Esophagus mucosa (tissue), 1 donor: ENCODE measurements at regions not wholly inside any gene's neighbourhood (a gene's known extent, or its start where the extent isn't known, plus 50 kb on each side); places are given as distances from the start of the nearest gene placed in this dataset.
"Not testable (repeated sequence)": the region's sequence is repeated elsewhere in the genome, so short reads cannot be mapped to it uniquely, and the experiment has no call there.

ENCODE experiments used
- ATAC-seq: fragments of 200-7000 bp; cut with Tn5 transposase; one replicate; pipeline ENCODE4 v1.9.1; 2020
- donor health status: DM: yes; HTN: yes; CAD: no.

DNA sequence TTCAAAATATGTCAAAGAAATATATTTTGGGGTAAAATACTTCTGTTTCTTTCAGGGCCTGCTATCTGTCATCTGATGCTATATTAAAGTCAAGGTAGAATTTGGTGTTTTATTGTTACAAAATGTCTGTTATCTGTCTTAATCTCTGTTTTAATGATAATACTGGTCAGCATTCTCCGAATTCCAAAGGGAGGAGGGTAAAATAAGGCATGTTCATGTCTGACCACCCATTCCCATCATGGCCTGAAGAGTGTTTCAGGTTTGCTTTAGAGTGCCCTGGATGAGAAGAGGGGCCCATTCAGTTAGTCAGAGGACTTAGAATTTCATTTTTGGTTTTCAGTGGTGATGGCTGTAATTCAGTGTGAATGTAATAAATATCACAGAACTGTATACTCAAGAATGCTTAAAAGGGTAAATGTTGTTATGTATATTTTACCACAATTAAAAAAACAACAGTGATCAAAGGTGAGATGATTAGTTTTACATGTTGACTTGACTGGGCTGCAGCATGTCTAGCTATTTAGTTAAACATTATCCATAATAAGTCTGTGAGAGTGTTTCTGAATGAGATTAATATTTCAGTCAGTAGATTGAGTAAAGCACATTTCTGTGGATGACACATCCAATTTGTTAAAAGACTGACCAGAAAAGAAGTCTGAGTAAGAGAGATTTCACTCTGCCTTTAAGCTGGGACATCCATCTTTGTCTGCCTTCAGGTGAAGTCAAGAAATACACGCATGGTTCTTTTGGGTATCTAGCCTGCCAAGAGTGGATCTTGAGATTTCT lies 467.9 kb upstream of the SYT4 start:
- ATAC-seq: no peak

DNA sequence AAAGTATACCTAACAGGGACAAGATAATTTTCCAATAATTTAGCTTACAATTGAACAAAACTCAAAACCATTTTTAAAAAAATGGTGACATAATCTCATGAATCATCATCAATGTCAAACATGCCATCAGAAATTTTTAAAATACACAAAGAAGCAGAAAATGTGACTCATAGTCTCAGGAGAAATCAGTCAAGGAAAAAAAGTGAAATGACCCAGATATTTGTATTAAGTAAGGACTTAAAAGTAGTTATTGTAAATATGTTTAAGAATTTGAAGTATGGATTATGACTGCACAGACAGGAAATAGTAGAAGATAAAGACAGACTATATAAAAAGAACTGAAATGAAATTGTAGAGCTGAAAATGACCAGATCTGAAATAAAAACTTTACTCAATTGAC lies 473.9 kb upstream of the SYT4 start:
- ATAC-seq: no peak

DNA sequence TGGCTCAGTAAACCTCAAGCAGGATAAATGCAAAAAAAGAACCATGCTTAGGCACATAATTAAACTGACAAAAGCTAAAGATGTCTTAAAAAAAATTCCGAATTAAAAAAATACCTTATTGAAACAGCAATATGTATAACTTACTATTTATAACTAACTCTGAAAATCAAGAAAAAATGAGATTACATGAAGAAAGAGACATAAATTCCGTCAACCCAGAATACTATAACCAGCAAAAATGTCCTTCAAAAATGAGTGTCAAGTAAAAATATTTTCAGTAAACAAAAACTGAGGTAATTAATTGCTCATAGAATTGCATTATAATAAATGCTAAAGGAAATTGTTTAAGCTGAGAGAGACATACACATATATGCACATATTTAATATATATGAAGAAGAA lies 474.5 kb upstream of the SYT4 start:
- ATAC-seq: no peak

DNA sequence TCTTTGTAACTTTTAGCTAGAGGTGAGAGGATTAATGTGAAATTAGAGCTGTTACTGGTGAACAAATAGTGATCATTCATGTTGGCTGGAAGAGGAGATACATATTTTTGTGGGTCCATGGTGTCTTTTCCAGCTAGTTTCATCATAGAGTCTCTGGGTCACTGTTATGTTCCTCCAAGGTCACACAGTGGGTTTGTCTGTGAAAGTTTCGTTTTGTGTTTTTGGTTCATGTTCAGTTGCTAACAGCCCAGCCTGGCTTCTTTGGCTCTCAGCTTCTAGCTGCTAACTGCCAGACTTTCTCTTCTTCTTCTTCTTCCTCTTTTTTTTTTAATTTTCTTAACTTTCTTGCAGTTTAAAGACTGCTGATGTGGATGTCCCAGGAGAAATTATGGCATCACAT lies 480.0 kb upstream of the SYT4 start:
- no peak for ATAC-seq

DNA sequence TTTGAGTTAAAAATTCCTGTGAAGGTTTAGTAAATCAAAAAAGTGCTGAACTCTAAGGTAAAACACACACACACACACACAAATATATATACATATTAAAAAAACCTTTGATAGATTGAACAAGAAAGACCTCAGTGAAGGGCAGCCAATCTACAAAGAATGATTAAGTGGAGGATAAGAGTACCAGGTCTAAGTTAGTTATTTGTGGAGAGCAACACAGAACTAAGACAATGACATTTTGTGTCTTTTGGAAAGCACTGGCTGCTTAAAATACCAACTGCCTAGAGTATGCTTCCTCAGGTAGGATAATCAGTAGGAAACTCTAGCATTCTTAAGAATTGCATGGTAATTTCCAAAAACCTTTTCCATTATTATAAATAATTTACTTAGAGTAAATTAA lies 481.4 kb upstream of the SYT4 start:
- ATAC-seq: no peak

DNA sequence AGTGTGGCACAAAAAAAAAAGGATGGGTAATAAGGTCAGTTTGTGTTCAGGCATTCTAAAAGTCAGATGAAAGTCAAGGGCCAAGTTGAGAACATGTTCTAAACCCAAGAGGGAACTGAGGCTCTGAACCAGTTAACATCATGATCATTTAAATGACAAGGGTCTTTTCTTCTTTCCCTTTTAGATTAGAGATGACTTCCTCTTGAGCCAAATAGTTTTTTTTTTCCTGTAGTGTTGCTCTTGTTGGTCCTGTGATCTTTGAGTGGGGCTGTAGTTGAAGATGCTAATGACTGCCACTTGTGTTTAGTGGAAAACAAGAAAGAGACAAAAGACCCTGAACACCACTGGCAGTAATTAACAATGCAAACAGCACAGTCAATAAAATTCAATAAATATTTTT lies 482.7 kb upstream of the SYT4 start:
- no peak for ATAC-seq

DNA sequence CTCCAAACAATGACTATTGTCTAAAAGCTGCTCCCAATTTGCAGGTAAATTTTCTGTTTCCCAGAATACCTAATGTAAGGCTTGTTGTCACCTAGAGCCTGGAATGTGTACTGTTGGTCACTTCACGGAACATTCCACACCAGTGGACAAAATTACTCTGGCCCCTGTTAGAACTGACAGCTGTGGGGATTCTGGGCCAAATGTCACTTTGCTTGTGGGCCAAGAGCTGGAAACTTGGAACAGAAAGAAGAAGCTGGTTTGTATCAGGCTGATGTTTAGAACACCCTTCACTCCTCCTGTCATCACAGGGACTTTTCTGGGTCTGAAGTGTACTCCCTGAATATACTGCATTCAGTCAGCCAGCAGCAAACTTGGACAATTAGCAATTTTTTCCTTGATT lies 495.6 kb upstream of the SYT4 start:
- ATAC-seq: no peak

DNA sequence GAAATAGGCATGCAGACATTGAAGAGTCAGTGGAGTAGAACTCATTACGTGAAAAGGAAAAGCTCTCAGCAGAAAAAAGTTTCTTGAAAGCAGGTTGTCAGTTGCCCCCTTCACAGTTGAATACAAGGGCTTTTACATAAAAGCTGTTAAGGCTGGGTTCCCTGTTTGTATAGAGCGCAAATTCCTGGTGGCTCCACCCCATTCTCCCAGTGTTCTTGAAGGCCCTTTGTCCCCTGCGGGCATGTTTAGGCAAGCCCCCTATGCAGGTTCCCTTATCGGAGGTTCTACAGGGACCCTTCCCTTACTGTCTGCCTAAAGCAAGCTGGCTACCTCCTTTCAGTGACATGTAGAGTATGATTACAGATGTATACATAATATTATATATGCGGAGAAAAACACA lies 497.2 kb upstream of the SYT4 start:
- no peak for ATAC-seq

DNA sequence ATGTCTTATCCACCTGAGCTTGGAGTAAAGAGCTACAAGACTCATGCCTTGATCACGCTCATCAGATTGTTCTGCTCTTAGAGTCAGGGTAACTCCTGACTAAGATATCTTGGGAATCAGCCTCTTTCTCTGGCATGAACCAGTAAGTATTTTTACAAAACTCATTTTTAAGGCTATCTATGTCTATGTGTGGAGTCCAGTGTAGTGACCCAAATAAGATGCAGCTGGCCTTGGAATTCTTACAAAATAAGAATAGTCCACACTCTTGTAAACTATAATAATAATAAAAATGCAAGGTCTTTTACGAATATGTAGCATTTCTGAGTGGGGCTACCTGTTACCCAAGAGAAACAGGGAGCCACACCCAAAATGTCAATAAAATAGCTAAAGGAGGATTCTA lies 498.3 kb upstream of the SYT4 start:
- ATAC-seq: no peak

DNA sequence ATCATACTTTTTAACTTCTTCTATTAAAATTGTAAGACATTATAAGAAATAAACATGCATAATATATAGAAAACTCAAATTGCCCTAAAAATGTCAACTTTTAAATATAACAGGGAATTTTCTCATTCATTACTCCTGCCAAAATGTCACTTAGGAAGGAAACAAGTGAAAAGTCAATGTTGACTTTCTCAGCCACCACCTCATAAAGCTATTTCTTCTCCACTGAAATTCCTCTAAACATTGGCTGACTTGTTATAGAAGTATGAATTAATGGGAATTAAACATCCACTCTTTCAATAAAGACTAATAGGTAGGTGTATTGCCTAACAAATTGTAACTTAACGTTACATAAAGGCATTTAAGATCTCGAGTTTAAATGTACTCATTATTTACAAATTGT lies 499.7 kb upstream of the SYT4 start:
- ATAC-seq: no peak

DNA sequence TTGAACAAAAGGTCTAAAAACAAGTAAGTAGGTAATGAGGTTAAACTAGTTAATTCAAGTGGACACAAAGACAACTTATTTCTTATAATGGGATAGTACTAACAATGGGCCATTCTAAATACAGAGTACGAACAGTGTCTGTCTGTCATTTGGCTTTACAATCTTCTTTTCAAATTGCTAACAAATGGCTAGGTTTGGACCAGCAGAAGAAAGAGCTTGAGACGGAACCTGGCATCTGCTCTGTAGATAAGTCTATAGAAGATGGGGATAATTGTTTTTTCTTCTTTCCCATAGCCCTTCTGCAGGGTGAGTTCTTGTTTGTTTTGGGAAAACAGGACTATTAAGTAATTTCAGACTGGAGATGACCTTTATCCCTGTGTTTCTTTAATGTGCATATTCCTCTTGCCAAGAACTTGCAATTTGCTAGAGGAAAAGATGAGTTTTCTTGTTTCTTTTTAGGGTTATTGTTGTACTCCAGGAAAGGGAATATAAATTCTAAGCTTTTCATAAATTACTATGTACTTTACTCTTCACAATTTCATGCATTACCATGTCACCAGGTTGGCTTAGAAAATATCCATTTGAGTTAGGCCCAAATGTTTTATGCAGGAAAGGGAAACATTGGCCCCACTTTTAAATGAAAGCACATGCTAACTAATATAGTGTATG lies 500.5 kb upstream of the SYT4 start:
- ATAC-seq: no peak

DNA sequence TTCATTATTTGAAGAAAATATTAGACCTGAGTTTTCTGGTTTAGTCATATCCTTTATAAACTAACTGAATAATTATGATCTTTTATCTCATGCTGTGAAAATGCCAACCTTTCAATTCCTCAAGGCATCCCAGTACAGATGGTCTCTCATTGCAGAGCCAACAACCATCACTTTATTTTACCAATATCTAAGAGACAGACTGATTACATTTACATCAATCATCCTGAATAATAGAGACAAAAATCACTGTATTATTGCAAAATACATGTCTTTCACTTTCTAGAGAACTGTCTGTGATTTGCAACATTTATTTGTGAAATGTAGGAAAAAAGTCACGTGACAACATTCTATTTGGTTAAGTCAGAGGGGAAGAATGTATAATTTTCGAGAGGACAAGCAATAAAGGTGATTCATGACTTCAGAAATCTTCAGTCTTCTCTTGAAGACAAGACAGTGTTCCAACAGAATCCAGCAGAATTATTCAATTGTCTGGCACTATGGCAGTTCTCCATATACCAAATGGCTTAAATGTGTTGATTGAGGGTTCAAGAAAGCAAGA lies 503.6 kb upstream of the SYT4 start:
- no peak for ATAC-seq

DNA sequence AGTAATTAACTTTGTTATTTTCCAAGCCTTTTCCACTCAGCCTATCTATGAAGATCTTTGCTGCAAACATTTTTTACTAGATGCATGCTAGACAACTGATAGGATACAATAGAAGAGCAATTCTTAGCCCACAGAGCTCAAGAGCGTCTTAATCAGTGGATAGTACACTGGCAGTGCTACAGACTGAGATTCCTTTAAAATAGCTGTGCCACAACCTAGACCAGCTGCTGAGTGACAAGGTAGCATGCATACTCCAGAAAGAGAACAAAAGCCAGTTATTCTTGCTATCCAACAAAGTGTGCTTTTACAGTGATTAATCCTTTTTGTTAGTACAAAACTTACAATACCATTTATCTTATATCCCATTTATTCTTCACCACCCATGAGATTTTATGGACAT lies 507.9 kb upstream of the SYT4 start:
- no peak for ATAC-seq

DNA sequence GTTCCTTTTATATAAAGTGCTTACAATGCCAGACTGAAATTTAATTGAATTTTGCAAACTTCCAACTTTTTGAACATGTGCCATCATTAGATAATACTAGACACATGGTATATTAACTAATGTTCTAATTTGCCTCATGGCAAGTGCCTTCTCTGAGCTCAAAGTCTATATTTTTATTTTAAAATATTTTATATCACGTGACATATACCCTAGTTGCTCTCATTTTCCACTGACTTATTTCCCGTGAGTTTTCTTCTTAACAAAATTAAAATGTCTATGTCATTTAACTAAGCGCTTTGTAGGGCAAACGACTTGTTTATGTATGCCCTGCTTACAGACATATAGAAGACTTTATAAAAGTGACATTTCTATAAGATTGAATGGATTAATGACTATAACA lies 509.6 kb upstream of the SYT4 start:
- no peak for ATAC-seq

DNA sequence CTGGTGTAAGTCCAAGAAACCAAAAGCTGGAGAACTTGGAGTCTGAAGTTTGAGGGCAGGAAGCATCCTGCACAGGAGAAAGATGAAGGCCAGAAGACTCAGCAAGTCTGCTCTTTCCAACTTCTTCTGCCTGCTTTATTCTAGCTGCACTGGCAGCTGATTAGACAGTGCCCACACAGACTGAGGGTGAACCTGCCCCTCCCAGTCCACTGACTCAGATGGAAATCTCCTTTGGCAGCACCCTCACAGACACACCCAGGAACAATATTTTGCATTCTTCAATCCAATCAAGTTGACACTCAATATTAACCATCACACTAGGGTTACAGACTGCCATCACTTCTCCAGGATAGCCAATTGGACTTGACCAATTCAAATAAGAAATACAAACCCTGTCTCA lies 510.4 kb upstream of the SYT4 start:
- ATAC-seq: not testable (repeated sequence)

DNA sequence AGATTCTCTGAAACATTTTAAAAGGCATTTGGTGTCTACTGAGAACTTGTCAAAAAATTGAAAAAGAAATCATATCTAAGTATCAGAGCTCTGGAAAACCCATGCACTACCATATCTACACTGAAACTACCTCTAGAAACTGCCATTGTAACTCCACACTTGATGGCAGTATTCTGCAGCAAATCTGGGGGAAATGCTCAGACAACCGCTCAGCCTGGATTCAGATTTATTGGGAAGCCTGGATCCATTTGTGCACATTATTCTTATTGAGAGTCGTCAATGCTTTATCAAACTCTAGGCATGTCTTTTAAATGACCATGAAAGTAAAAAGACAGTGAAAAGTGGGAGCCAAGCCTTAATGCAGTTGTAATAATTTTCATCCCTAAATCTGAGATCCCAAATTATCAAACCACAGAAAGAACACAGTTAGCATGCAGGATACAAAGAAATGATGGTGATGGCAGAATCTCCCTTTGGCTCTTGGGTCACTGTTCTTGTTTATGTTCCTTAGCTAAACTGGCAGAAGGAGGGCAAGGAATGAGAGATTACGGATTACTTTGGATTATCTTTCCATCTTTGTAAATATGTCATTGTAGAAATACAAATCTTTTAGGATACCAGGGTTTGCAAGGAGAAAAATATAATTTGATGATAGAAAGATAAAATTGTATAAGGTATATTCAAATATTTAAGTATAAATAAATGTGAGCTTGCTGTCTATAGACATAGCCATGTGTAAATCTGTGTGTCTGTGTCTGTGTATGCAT lies 512.1 kb upstream of the SYT4 start:
- ATAC-seq: no peak

DNA sequence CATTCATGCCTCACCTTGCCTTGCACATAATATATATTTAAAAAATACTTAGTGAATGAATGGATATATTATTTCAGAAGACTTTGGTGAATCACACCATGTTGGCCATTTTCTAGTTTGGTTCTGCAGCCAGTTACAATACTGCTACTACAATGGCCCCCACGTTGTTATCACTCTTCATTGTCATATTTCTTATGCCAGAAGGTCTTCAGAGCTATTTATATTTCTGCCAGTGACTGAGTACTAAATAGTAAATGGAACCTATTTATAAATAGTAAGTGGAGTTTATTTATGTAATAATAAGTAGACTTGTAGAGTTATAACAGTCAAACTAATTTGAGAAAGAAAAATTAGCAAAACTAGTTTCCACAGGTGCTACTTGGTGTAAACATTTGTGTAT lies 516.6 kb upstream of the SYT4 start:
- no peak for ATAC-seq

DNA sequence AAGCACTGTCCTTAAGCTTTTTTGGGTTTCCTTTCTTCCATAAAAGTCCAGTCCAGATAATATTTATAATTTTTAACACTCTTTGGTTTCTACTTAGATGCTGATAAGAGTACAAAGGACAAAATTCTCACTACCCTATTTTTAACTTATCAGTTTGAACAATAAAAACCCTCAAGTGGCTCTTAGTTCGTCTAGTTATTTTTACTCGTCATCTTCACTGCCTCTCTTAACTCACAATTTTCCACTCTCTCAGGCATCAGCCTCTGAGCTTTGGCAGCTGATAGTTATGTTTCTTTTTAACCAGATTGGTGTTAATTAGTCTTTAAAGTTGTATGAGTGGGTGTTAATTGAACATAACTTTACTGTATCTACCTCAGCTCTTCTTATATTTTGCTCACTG lies 517.1 kb upstream of the SYT4 start:
- no peak for ATAC-seq

DNA sequence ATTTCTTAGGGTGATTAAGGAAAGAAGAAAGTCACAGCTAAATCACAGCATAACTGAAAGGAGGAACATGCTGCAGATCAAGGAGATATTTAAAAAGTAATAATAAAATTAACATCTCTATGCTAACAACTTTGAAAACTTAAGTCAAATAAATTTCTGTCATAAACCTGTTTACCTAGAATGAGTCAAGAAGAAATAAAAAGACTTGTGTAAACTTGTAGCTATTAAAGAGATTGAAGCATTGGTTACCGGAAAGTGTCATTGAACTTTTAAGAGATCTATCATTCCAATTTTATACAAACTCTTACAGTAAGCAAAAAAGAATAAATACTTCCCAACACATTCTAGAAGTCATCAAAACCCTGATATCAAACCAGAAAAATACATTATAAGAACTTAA lies 520.1 kb upstream of the SYT4 start:
- no peak for ATAC-seq

DNA sequence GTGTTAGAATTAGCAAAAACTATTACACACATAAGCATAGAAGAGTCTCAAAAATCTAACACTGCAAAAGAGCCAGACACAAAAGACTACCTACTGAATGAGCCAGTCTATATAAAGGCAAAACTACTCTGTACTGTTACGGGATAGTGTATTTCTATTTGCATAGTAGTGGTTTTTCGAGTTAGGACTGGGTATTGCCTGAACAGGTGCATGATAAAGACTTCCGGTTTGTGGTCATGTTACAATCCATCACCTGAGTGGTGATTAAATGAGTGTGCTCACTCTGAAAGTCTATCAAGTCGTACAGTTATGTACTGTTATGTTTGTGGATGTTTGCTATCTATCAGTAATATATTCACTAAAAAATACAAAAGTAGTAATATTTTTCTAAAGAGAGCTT lies 523.3 kb upstream of the SYT4 start:
- no peak for ATAC-seq

DNA sequence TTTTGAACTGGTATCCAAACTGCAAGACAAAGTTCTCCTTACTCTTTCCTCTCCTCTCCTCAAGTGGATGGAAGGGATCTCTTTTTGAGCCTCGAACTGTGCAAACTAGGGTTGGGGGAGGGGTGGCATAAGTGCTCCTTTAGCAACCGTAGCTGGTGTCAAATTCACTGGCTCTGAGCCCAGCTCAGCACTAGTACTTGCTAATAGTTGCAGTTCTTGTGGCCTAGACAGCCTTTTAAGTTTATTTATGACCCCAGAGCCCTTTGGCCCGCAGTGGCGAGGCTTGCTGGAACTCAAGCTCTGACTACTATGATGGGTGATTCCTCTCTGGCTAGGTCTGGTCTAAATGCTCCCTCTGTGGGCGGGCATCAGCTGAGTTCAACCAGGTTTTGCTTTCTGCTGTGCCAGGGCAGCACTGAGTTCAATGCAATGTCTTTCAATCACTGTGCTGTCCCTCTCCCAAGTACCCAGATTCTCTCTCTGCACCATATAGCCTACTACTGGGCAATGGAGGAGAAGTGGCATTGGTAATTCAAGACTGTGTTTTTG lies 528.4 kb upstream of the SYT4 start:
- ATAC-seq: no peak

DNA sequence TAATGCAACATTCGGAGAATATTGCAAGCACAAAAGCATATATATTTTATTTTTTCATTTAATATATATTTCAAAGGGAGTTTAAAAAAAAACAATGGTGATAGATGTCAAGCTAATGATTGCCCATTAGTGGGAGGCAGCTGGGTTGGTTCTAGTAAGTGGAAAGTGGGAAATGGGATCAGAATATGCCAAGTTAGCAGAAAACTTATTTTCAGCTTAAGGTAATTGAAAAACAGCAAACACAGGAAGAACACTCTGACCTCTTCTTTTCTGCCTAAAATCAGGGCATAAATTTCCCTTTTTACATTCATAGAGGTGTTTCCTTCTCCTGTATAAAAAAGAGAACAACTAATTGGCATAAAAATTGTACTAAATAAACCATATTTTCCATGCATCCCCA lies 535.3 kb upstream of the SYT4 start:
- ATAC-seq: no peak

DNA sequence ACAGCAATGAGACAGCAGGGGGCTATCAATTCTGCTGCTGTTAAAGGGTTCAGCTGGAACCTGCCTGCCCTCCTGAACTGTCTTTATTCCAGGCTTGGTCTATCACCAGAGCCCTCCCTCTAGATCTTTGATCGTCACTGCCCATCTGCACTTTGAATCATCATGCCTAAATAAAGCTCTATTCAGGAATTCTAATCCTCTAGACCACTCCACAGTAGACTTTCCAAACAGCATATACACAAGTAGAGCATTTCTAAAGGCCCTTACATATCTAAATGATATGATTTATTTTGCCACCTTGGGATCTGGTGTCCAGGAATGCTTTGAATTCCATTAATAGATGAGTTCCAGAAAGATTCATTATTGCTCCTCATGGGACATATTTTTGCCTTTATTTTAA lies 542.1 kb upstream of the SYT4 start:
- ATAC-seq: no peak
